Endodermal cell (in vitro differentiated cells): ENCODE measurements at regions not wholly inside any gene's neighbourhood (a gene's known extent, or its start where the extent isn't known, plus 50 kb on each side); places are given as distances from the start of the nearest gene placed in this dataset.

ENCODE experiments used
- DNase-seq: peaks from one replicate; pipeline ENCODE4 v3.0.0-alpha.2; 2017
- H3K27ac ChIP-seq: 2 replicates; pipeline ENCODE4 v1.5.1; 2013; ENCODE audit warnings: mild to moderate bottlenecking, low read depth, low read length, moderate library complexity
- H3K27me3 ChIP-seq: 2 replicates; pipeline ENCODE4 v1.6.1; 2013; ENCODE audit warnings: mild to moderate bottlenecking, low read length, moderate library complexity; ENCODE audit not compliant: insufficient read depth, control insufficient read depth, poor library complexity, severe bottlenecking
- H3K36me3 ChIP-seq: 2 replicates; pipeline ENCODE4 v1.7.0; 2013; ENCODE audit warnings: mild to moderate bottlenecking, low read length, moderate library complexity; ENCODE audit not compliant: control insufficient read depth, insufficient read depth
- H3K4me1 ChIP-seq: one replicate; pipeline ENCODE4 v1.7.0; 2013; ENCODE audit warnings: low read length; ENCODE audit not compliant: control insufficient read depth, insufficient read depth
- H3K4me3 ChIP-seq: 2 replicates; pipeline ENCODE4 v1.5.1; 2013; ENCODE audit warnings: mild to moderate bottlenecking, low read length, moderate library complexity
- H3K9ac ChIP-seq: 2 replicates; pipeline ENCODE4 v1.6.1; 2013; ENCODE audit warnings: mild to moderate bottlenecking, low read length, moderate library complexity; ENCODE audit not compliant: poor library complexity, severe bottlenecking; ENCODE audit errors: extremely low read depth
- H3K9me3 ChIP-seq: 2 replicates; pipeline ENCODE4 v1.6.1; 2013; ENCODE audit warnings: mild to moderate bottlenecking, low read length, moderate library complexity; ENCODE audit not compliant: control insufficient read depth
- H3K27ac Mint-ChIP-seq: 2 replicates; pipeline ENCODE4 v1.8.0; 2020; ENCODE audit warnings: mixed read lengths
- H3K27me3 Mint-ChIP-seq: 2 replicates; pipeline ENCODE4 v1.8.0; 2021; ENCODE audit warnings: mild to moderate bottlenecking, mixed read lengths; ENCODE audit not compliant: insufficient read depth
- H3K36me3 Mint-ChIP-seq: 2 replicates; pipeline ENCODE4 v1.8.0; 2020; ENCODE audit warnings: low read depth, mixed read lengths
- H3K4me1 Mint-ChIP-seq: 2 replicates; pipeline ENCODE4 v1.8.0; 2020; ENCODE audit warnings: mixed read lengths
- H3K4me3 Mint-ChIP-seq: 2 replicates; pipeline ENCODE4 v1.8.0; 2020; ENCODE audit warnings: mild to moderate bottlenecking, moderate library complexity, mixed read lengths
- H3K9me3 Mint-ChIP-seq: 2 replicates; pipeline ENCODE4 v1.8.0; 2020; ENCODE audit warnings: mild to moderate bottlenecking, mixed read lengths
- WGBS, 2 experiments: methylation state at CpG; one replicate each; pipeline versions ENCODE4 v1.1.5 to v1.1.7; 2013; ENCODE audit warnings: missing lambda C conversion rate in 2 of 2, mixed read lengths in 1 of 2; ENCODE audit not compliant: insufficient coverage in 1 of 2, insufficient read length in 1 of 2; 5-methylcytosine and 5-hydroxymethylcytosine counted together
- TF ChIP-seq, protein P1 (sequence below): fragments of 200-600 bp; sonication (generic); conservative IDR thresholded peaks from 2 replicates; pipeline ENCODE4 v1.5.0; 2021; ENCODE audit warnings: antibody characterized with exemption, mild to moderate bottlenecking

DNA sequence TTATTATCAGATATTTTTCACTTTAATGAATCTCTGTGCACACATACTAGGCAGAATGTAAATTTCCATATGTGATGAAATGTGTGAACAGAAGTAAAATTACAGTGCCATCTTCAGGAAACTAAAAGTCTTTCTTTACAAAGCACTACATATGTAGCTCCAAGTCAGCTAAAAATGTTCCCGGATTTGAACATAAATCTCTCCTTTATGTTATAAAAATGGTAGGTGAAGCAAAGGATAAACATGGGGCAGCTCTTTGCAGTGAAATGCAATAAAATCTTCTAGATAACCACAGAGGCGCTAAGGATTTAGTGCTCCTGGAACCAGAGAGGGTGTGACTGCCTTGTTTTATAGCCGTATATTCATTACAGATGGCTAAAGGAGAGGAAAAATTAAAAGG is 104.9 kb upstream of the C7orf33 start:
- no peak overlapping the region for H3K4me3 ChIP-seq
- no peak for DNase-seq
- Mint-ChIP-seq H3K4me3 (no peak overlapping the region), H3K27ac (no peak overlapping the region), H3K36me3 (no peaks in the 10 kb centered on the region), H3K4me1 (peaks cover 3% of the 10 kb centered on the region), H3K9me3 (no peaks in the 10 kb centered on the region), H3K27me3 (peaks cover 2% of the 10 kb centered on the region)
- H3K9me3 ChIP-seq, result no peaks in the 10 kb centered on the region
- H3K36me3 ChIP-seq, result no peaks in the 10 kb centered on the region
- H3K27me3 ChIP-seq, result no peaks in the 10 kb centered on the region
- WGBS, 2 experiments, result 93 to 100% methylated on average over 2 to 3 of the region's 3 CpGs
- no peak overlapping the region for H3K9ac ChIP-seq
- TF ChIP-seq, protein P1, sequence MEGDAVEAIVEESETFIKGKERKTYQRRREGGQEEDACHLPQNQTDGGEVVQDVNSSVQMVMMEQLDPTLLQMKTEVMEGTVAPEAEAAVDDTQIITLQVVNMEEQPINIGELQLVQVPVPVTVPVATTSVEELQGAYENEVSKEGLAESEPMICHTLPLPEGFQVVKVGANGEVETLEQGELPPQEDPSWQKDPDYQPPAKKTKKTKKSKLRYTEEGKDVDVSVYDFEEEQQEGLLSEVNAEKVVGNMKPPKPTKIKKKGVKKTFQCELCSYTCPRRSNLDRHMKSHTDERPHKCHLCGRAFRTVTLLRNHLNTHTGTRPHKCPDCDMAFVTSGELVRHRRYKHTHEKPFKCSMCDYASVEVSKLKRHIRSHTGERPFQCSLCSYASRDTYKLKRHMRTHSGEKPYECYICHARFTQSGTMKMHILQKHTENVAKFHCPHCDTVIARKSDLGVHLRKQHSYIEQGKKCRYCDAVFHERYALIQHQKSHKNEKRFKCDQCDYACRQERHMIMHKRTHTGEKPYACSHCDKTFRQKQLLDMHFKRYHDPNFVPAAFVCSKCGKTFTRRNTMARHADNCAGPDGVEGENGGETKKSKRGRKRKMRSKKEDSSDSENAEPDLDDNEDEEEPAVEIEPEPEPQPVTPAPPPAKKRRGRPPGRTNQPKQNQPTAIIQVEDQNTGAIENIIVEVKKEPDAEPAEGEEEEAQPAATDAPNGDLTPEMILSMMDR, result no peak
- H3K4me1 ChIP-seq, result no peaks in the 10 kb centered on the region
- no peak overlapping the region for H3K27ac ChIP-seq

DNA sequence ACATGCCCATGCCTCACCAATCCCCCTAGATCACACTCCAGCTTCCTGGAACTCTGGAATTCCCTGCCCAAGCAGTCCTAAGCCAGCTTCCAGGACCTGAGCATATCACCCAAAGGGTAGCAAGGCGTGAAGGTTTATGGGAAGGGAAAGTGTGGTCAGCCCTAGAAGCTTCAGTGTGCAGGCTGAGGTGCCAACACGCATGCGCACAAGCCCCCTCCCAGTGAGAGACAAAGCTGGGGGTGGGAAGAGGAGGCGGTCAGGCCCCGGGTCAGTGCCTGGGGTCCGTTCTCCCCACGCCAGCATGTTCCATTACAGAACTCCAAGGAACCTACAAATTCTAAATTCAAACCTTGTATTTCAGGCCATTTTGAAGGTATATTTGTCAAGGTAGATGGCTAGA is 103.6 kb upstream of the C7orf33 start:
- Histone ChIP-seq H3K4me1 (no peaks in the 10 kb centered on the region), H3K27ac (no peak overlapping the region), H3K4me3 (no peak overlapping the region), H3K36me3 (no peaks in the 10 kb centered on the region), H3K27me3 (no peaks in the 10 kb centered on the region), H3K9me3 (no peaks in the 10 kb centered on the region), H3K9ac (no peak overlapping the region)
- 98% methylated on average over 7 of the region's 7 CpGs; no CpG with 5 or more reads in 1 of the 2 experiments for WGBS, 2 experiments
- Mint-ChIP-seq H3K27ac (no peak overlapping the region), H3K4me1 (no peaks in the 10 kb centered on the region), H3K27me3 (peaks cover 7% of the 10 kb centered on the region), H3K4me3 (no peak overlapping the region), H3K9me3 (peaks cover 1% of the 10 kb centered on the region), H3K36me3 (no peaks in the 10 kb centered on the region)
- DNase-seq, result no peak
- TF ChIP-seq, protein P1, result no peak

DNA sequence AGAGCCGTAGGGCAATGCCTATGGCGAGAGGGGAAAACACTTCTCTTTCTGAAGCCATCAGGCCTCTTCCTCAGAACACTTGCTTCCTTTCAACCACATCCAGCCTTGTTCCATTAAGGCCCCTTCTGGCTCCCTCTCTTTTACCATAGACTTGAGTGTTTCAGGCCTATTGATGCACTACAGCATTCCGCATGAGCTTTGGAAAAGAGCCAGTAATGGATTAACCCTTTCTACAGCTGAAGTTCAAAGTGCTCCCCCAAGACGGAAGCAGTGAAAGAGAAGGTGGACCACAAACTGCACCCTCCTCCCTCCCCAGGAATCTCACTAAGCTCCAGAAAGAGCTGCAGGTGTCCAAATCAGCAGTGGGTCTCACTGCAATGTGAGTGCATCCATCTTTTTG is 102.7 kb upstream of the C7orf33 start:
- DNase-seq, result no peak
- 93% methylated on average over 2 to 4 of the region's 4 CpGs for WGBS, 2 experiments
- Histone ChIP-seq H3K9ac (no peak overlapping the region), H3K4me1 (no peaks in the 10 kb centered on the region), H3K27me3 (no peaks in the 10 kb centered on the region), H3K4me3 (no peak overlapping the region), H3K27ac (no peak overlapping the region), H3K36me3 (no peaks in the 10 kb centered on the region), H3K9me3 (no peaks in the 10 kb centered on the region)
- Mint-ChIP-seq H3K4me3 (no peak overlapping the region), H3K27me3 (peaks cover 7% of the 10 kb centered on the region), H3K9me3 (peaks cover 8% of the 10 kb centered on the region), H3K36me3 (peaks cover 2% of the 10 kb centered on the region), H3K27ac (no peak overlapping the region), H3K4me1 (no peaks in the 10 kb centered on the region)
- TF ChIP-seq, protein P1, result no peak
